Effector memory CD4-positive, alpha-beta T cell (primary cell): ENCODE measurements at regions not wholly inside any gene's neighbourhood (a gene's known extent, or its start where the extent isn't known, plus 50 kb on each side); places are given as distances from the start of the nearest gene placed in this dataset.

ENCODE experiments used
- DNase-seq, 3 donors: peaks; one replicate each; pipeline ENCODE4 v3.0.0-alpha.2; 2020
- H3K27ac ChIP-seq: 2 replicates; pipeline ENCODE4 v1.7.0; 2013; ENCODE audit warnings: mild to moderate bottlenecking, low read length, moderate library complexity; ENCODE audit not compliant: insufficient read depth, poor library complexity, severe bottlenecking
- H3K27me3 ChIP-seq: replicated peaks from 2 replicates; pipeline ENCODE4 v1.7.0; 2013; ENCODE audit warnings: mild to moderate bottlenecking, low read length; ENCODE audit not compliant: insufficient read depth, control insufficient read depth, poor library complexity, severe bottlenecking
- H3K36me3 ChIP-seq: 2 replicates; pipeline ENCODE4 v1.7.0; 2013; ENCODE audit warnings: mild to moderate bottlenecking, low read length, moderate library complexity; ENCODE audit not compliant: control insufficient read depth, insufficient read depth
- H3K4me1 ChIP-seq: 2 replicates; pipeline ENCODE4 v1.7.0; 2013; ENCODE audit warnings: low read length, mild to moderate bottlenecking; ENCODE audit not compliant: control insufficient read depth, insufficient read depth, poor library complexity, severe bottlenecking
- H3K4me3 ChIP-seq: 2 replicates; pipeline ENCODE4 v1.7.0; 2013; ENCODE audit warnings: low read length, low read depth, mild to moderate bottlenecking; ENCODE audit not compliant: insufficient read depth, poor library complexity, severe bottlenecking
- H3K9me3 ChIP-seq: 2 replicates; pipeline ENCODE4 v1.7.0; 2013; ENCODE audit warnings: mild to moderate bottlenecking, low read length, moderate library complexity; ENCODE audit not compliant: control insufficient read depth

DNA sequence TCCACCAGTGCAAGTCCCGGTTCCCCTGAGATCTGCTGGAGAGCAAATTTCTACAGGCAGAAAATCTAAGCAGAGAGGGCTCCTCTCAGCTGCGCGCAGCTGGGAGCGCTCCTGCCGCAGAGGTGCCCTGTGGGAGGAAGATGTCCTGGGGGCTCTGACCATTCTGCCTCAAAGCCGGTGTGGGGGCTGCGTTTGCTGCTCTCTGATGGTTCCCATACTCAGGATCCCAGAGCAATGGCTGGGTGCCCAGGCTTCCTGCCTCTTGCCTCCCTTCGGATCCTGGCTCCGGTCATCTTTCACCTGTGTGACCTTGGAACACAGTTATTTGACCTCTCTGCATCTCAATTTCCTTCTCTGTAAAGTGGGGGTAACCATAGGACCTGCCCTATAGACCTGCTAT lies 434.2 kb downstream of the ZNF521 start:
- DNase-seq = no peak
- H3K27ac ChIP-seq = no peak overlapping the region
- no peak overlapping the region for H3K4me3 ChIP-seq
- no peaks in the 10 kb centered on the region for H3K4me1 ChIP-seq
- H3K36me3 ChIP-seq = no peaks in the 10 kb centered on the region
- H3K9me3 ChIP-seq = no peaks in the 10 kb centered on the region
- H3K27me3 ChIP-seq = no peaks in the 10 kb centered on the region

DNA sequence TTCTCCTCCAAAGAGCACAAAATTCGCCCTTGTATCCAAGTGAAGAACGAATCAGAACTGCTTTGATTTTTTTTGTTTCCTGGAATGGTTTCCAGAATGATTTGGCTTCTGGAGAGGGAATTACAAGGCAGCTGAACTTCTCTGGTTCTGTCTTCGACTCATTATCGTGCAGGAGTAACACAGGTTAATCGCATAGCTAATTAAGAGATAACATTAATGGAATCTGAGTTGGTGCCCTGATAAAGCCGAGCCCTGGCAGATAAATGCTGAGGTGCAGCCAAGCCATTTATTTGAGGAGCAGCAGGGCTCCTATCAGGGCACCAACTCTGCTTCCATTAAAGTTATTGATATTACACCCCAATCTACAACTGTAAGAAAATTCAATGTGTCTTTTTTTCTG lies 433.7 kb downstream of the ZNF521 start:
- no peak overlapping the region for H3K27ac ChIP-seq
- no peaks in the 10 kb centered on the region for H3K36me3 ChIP-seq
- no peaks in the 10 kb centered on the region for H3K9me3 ChIP-seq
- H3K4me1 ChIP-seq = no peaks in the 10 kb centered on the region
- no peak for DNase-seq
- no peak overlapping the region for H3K4me3 ChIP-seq
- no peaks in the 10 kb centered on the region for H3K27me3 ChIP-seq

DNA sequence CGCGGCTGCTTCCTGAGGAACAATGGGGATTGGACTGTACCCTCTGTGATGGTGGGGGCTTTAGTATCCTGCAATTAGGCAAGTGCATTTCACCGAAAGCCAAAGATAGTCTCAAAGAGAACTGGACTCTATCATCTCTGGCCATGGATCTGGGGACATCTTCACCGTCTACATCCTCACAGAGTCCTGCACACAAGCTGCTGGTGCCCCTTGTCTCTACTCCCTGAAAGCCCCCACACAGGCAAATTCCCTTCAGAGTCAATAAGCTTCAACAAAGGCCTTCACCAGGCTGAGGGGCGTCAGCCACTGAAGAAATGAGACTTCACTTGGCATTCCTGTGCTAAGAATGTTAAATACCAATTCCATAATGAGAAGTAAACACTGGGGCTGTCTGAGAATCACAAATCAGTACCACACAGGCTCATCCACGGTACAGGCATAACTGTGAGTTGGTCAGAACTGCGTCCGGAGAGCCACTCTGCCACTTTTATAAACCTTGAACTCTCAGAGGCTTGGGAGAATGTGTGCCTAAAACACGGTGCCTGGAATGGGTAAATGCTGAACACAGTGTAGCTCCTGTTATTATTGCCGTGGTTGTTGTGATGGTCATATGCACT lies 432.7 kb downstream of the ZNF521 start:
- Histone ChIP-seq H3K27ac (no peak overlapping the region), H3K4me1 (no peaks in the 10 kb centered on the region), H3K36me3 (no peaks in the 10 kb centered on the region), H3K4me3 (no peak overlapping the region), H3K9me3 (no peaks in the 10 kb centered on the region), H3K27me3 (no peaks in the 10 kb centered on the region)
- no peak for DNase-seq

DNA sequence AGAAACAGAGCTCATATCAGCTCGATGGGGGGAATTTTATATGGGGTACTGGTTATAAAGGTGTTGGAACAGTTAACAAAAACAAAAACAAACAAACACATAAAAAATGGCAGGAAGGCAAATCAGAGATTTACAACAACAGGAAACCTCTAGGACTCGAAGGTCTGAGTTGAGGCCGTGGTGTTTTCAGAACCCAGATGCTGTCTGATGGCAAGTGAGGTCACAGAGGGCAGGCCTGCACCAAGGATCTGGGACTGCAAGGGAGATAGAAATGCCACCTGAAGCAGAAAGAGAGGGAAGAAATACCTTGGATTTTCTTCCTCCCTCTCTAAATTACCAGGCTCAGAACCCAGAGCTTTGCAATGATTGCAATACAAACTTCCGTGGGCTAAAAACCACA lies 429.5 kb downstream of the ZNF521 start:
- Histone ChIP-seq H3K4me1 (no peaks in the 10 kb centered on the region), H3K4me3 (no peak overlapping the region), H3K27ac (no peak overlapping the region), H3K36me3 (no peaks in the 10 kb centered on the region), H3K27me3 (no peaks in the 10 kb centered on the region), H3K9me3 (no peaks in the 10 kb centered on the region)
- DNase-seq = no peak

DNA sequence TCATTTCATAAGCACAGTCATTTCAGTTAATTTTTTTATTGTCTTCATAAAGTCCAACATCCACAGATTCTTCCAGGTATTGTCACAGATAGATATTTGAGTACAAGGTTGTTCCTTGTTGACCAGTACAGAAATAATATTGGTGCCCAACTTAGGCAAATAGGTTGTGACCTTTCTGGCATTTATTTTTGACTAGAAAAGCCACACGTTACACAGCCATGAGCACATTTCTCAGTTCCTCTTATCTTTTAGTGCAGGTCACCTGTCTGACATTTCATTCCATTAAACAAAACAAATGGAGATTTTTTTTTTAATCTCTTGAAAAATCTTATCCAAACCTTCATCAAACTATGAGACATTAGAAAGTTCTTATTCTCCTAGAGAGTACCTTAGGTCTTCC lies 428.8 kb downstream of the ZNF521 start:
- Histone ChIP-seq H3K27me3 (no peaks in the 10 kb centered on the region), H3K4me3 (no peak overlapping the region), H3K27ac (no peak overlapping the region)

DNA sequence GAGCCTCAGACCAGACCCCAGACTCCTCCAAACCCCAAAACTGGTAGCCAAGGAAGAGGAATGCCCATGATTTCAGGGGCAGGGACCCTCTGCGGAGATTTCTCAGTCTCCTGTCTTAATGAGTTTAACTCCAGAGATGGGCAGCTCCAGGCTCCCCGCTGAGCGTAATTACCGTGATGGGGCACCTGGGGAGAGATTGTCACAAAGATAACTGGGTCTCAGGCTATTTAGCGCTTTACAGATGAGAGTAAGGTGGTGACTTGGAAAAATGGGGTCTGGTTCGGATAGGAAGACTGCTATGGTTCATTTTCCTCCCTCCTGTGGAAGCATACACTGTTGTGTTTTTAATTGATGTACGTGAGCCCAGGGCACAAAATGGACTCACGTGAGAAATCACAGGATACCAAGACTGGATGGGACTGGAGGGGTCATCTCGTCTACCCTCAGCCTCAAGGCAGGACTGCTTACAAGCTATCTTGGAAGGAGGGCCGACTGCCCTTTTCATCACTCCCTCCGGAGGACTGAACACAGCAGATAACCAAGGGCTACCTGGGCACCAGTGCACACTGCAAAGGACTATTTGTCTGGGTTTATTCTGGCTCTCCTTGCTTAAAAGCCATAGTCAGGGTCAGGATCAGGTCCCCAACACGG lies 427.8 kb downstream of the ZNF521 start:
- Histone ChIP-seq H3K36me3 (no peaks in the 10 kb centered on the region), H3K9me3 (no peaks in the 10 kb centered on the region), H3K27me3 (no peaks in the 10 kb centered on the region), H3K27ac (no peak overlapping the region), H3K4me1 (no peaks in the 10 kb centered on the region), H3K4me3 (no peak overlapping the region)
- DNase-seq = no peak

More for the DNA sequence above, 428.8 kb downstream of the ZNF521 start:
- no peaks in the 10 kb centered on the region for H3K9me3 ChIP-seq
- DNase-seq = no peak
- H3K36me3 ChIP-seq = no peaks in the 10 kb centered on the region
- no peaks in the 10 kb centered on the region for H3K4me1 ChIP-seq

DNA sequence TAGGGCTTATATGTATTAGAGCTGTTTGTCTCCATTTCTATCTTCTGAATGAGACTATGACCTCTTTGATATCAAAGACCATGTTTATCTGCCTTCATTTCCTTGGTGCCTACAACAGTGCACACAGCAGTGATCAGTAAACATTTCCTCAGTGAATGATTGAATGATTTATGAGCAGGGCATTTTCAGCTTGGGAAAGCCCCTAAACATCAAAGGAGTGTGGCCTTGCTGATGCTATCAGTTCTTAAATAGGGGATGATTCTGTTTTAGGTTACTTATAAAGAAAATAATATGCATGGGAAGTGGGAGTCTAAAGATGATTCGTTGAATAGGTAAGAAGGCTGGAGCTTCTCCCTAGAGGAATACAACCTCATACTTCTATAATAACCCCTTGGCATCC lies 425.3 kb downstream of the ZNF521 start:
- Histone ChIP-seq H3K4me1 (no peaks in the 10 kb centered on the region), H3K4me3 (no peak overlapping the region), H3K27me3 (no peaks in the 10 kb centered on the region), H3K27ac (no peak overlapping the region), H3K36me3 (no peaks in the 10 kb centered on the region), H3K9me3 (no peaks in the 10 kb centered on the region)
- no peak for DNase-seq

DNA sequence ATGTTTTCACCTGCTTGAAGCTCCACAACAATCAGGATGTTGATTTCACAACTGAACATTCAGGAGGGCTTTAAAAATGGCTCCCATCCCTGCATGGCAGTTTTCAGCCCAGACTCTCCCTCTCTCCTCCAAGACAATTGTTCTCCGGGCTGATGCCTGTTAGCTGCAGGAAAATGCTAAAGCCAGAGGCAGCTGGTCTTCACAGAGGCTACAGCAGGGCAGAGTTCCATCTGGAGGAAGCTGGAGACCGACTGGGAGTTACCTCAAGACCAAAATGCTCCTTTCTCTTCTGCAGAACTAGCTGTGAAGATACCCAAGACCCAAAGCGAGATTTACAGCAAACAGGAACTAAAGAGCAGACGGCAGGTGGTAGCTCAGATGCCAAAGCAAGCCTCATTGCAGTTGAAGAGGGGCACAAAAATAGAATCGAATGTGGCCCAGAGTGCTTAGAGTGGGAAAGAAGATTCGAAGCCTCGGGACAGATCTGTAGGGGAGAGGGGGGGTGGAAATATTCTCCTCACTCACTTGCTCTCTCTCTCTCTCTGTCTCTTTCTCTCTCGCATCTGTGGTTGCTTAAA lies 423.6 kb downstream of the ZNF521 start:
- Histone ChIP-seq H3K4me3 (no peak overlapping the region), H3K27ac (no peak overlapping the region), H3K9me3 (no peaks in the 10 kb centered on the region), H3K36me3 (no peaks in the 10 kb centered on the region), H3K4me1 (no peaks in the 10 kb centered on the region), H3K27me3 (no peaks in the 10 kb centered on the region)
- no peak for DNase-seq

DNA sequence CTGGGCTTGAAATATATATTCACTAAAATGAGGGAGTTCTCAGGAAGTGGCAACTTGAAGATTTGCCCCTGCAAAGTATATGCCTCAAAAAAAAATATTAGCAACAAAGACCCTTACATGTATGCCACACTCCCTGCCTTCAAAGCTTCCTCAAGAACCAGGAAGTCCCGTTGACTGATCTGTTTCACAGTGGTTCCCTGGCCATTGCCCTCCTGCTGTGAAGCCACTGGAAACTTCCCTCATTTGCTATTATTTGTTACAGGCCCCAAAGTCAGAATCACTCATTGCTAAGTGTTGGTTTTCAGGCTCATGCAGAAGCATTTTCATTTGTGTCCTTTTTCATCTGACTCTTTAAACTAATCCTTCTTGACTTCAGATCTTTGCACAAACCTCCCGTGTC lies 421.5 kb downstream of the ZNF521 start:
- Histone ChIP-seq H3K4me1 (no peaks in the 10 kb centered on the region), H3K27ac (no peak overlapping the region), H3K4me3 (no peak overlapping the region), H3K36me3 (no peaks in the 10 kb centered on the region), H3K9me3 (no peaks in the 10 kb centered on the region), H3K27me3 (no peaks in the 10 kb centered on the region)
- DNase-seq = no peak

DNA sequence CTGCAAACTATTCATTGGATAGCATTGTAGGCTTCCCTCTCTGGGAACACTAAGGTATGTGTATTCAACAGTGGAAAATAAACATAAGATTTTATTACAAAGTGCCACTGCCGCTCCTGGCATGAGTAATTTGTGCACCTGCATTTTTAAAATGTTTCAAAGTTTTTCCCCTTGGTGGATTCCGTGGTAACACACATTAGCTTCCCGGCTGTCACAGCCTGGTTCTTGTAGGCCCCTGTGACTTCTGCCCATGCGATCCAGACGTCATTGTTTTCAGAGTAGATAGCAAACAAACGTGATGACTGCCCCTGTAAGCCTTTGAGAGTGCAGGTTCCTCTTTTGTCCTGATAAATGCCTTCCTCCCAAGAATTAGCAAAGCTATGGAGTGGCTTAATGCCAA lies 421.0 kb downstream of the ZNF521 start:
- no peak overlapping the region for H3K4me3 ChIP-seq
- no peaks in the 10 kb centered on the region for H3K36me3 ChIP-seq
- DNase-seq = no peak
- no peaks in the 10 kb centered on the region for H3K9me3 ChIP-seq
- H3K27me3 ChIP-seq = no peaks in the 10 kb centered on the region
- H3K27ac ChIP-seq = no peak overlapping the region
- H3K4me1 ChIP-seq = no peaks in the 10 kb centered on the region
